Muscle of back (tissue), 3 donors: ENCODE measurements at regions not wholly inside any gene's neighbourhood (a gene's known extent, or its start where the extent isn't known, plus 50 kb on each side); places are given as distances from the start of the nearest gene placed in this dataset.

Experiments
- DNase-seq, 3 donors: peaks; one replicate each; pipeline versions ENCODE4 v3.0.0 to v3.0.0-alpha.2; 2013

DNA sequence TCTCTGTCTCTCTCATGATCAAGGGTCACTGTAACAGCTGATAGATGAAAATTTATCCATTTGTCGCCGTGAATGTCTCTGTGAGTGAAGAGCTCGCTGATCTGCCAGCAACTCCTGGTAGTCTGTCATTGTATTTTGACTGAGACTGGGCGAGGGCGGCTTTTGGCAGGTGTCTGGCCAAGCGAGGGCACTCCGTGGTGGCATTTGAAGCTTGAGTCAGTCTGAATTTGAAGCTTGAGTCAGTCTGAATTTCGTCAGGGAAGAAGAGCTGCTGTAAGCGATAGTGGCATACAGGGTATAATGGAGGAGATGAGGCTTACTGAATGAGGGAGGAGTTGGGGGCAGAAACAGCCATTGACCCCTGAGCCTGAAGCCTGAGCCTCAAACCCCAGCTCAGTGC, 56.8 kb upstream of the FAM181A start:
- no peak for DNase-seq

GRCh38 chr14:93869427-93869826, 57.7 kb upstream of the FAM181A start:
- no peak for DNase-seq

DNA sequence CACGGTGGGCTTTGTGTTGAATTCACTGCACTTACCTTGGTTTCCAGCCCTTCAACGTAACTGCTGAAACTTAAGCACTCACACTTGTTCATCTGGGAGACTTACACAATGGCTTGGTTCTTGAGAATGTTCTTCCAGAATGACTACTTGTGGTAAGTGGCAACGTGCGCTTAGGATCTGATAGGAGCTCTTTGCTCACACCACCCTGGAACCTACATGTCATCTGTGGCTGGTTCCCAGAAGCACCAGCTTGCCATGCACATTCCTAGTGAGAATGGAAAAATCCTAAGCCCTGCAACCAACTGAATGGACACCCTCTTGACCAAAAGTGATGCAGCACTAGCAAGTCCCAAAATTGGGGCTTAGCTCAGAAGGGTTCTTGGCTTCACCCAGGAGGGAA, 59.0 kb upstream of the FAM181A start:
- DNase-seq: no peak

DNA sequence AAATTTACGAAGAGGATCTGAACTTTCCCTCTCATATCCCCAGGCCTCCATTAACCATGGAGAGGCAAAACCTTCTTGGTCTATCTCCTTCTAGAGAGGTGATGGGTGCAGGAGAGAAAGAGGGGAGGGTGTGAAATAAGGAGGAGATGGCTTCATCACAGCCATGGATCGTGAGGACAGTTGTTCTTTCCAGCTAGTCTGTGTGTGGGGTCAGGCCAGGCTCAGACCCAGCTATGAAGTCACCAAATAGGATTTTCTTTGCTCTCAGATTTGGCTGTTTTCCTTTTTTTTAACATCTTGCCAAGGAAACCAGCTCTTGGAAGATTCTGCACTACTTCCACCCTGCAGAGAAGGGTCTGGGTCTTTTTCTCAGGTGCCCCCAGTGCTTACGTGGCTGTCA, 64.9 kb upstream of the FAM181A start:
- no peak for DNase-seq

- DNase-seq: no peak
Observed at GRCh38 chr14:93861836-93862235, 65.3 kb upstream of the FAM181A start.

DNA sequence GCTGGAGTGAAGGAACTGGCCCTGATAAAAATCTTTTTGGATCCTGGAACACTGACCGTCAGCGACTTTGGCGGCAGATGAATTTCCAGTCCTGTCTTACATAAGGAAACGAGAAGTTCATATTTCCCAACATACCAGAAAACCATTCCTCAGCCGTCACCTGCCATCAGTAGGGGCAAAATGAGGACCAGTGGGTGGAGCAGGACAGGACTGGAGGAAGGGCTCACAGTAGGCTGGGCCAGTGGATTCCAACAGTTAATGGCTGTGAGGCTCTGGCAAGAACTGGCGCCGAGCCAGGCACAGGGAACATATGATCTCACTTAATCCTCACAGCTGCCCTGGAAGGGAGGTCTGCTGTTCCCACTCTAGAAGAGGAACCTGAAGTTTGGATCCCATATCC, 67.2 kb upstream of the FAM181A start:
- DNase-seq: peak; percentile 66 to 70 (median 66)

DNA sequence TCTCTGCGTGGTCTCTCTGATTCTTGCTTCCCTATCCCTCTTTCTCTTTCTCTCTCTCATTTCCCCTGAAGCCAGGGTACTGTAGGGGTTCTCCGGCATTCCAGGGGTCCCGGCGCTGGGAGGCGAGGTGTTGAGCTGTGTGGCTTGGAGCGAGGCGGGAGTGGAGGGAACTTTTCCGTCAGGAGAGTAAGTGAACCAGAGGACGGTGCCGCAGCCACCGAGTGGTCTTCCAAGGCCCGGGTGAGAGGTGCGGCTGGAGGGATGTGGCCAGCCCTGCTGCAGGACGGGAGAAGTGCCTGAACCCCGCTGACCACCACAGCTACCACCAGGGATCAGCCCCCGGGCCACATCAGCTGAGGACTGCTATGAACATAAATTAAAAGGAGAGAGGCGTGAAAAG, 68.2 kb upstream of the FAM181A start:
- no peak for DNase-seq

GRCh38 chr14:93857500-93858283, 69.4 kb upstream of the PRIMA1 start:
- no peak for DNase-seq

DNA sequence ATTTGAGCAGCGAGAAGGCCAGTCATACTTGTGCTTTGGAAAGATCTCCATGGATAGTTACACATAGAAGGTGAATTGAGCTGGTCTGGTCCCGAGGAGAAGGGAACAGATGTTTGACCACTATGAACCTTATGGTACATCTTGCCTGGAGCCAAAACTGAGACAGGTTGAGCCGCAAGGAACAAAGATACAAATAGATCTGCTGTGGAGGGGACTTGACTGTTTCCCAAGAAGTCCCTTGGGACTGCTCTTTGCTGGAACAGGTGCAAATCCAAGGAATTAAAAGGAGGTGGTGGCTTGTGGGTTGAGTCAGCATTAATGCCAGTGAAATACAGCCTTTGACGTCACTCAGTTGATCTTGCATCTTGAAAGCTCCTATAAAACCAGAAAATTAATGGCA, 68.8 kb upstream of the PRIMA1 start:
- no peak for DNase-seq

GRCh38 chr14:93855737-93856136, 67.5 kb upstream of the PRIMA1 start:
- DNase-seq: no peak

GRCh38 chr14:93847473-93847872, 59.2 kb upstream of the PRIMA1 start:
- DNase-seq: no peak

GRCh38 chr14:93838238-93838637, 50.0 kb upstream of the PRIMA1 start:
- no peak for DNase-seq
